PC-3 (cell line): ENCODE measurements at regions not wholly inside any gene's neighbourhood (a gene's known extent, or its start where the extent isn't known, plus 50 kb on each side); places are given as distances from the start of the nearest gene placed in this dataset.
"Not testable (repeated sequence)": the region's sequence is repeated elsewhere in the genome, so short reads cannot be mapped to it uniquely, and the experiment has no call there.

Experiments used
- ATAC-seq: fragments of 200-7000 bp; cut with Tn5 transposase; 2 replicates; pipeline ENCODE4 v1.9.1; 2020; ENCODE audit warnings: mild to moderate bottlenecking, moderate library complexity
- BruUV-seq: library from RNA; stranded (reverse); fragments of 400-500 nt; replicated peaks from 2 replicates; lab custom pipeline; 2021; lab: Mats Ljungman, UMichigan
- CTCF ChIA-PET: fragments of 300-600 bp; sonication (Branson Sonifier 250); formaldehyde crosslinking; loops from one replicate; lab custom pipeline; 2022; ENCODE audit warnings: antibody characterized with exemption; lab: Charles Lee
- POLR2A ChIA-PET: fragments of 300-600 bp; sonication (Branson Sonifier 250); formaldehyde crosslinking; loops from one replicate; lab custom pipeline; 2022; ENCODE audit warnings: antibody characterized with exemption; ENCODE audit not compliant: unreplicated experiment; lab: Charles Lee
- DNase-seq: peaks from one replicate; pipeline ENCODE4 v3.0.0-alpha.2; 2015
- H2AFZ ChIP-seq: fragments of 300-600 bp; sonication (generic); 2 replicates; pipeline ENCODE4 v1.6.0; 2016; ENCODE audit warnings: antibody characterized with exemption, low read length
- H3F3A ChIP-seq: fragments of 300-600 bp; sonication (generic); one replicate; pipeline ENCODE4 v1.6.0; 2017; ENCODE audit warnings: antibody characterized with exemption, low read length, control low read depth, mild to moderate bottlenecking; ENCODE audit not compliant: unreplicated experiment
- H3K27ac ChIP-seq: fragments of 300-600 bp; sonication (generic); 2 replicates; pipeline ENCODE4 v1.5.1; 2016; ENCODE audit warnings: mild to moderate bottlenecking, low read length
- H3K27me3 ChIP-seq: fragments of 300-600 bp; sonication (generic); 2 replicates; pipeline ENCODE4 v1.6.1; 2016; ENCODE audit warnings: low read length, mixed read lengths
- H3K36me3 ChIP-seq: fragments of 300-600 bp; sonication (generic); 2 replicates; pipeline ENCODE4 v1.6.1; 2016; ENCODE audit warnings: low read depth, mixed run types, low read length, mixed read lengths
- H3K4me1 ChIP-seq: fragments of 300-600 bp; sonication (generic); 2 replicates; pipeline ENCODE4 v1.5.1; 2016; ENCODE audit warnings: low read length; ENCODE audit not compliant: insufficient read depth
- H3K4me2 ChIP-seq: fragments of 300-600 bp; sonication (generic); 2 replicates; pipeline ENCODE4 v1.6.0; 2016; ENCODE audit warnings: low read length
- H3K4me3 ChIP-seq: fragments of 300-600 bp; sonication (generic); 2 replicates; pipeline ENCODE4 v1.5.1; 2016; ENCODE audit warnings: mild to moderate bottlenecking, low read length, mixed read lengths
- H3K79me2 ChIP-seq: fragments of 300-600 bp; sonication (generic); 2 replicates; pipeline ENCODE4 v1.6.1; 2017; ENCODE audit warnings: low read length, mixed read lengths
- H3K9ac ChIP-seq: fragments of 300-600 bp; sonication (generic); 2 replicates; pipeline ENCODE4 v1.6.0; 2016; ENCODE audit warnings: mild to moderate bottlenecking, low read length
- H3K9me2 ChIP-seq: fragments of 300-600 bp; sonication (generic); replicated peaks from 2 replicates; pipeline ENCODE4 v1.6.1; 2016; ENCODE audit warnings: mixed run types, low read length, mixed read lengths
- H3K9me3 ChIP-seq: fragments of 300-600 bp; sonication (generic); 2 replicates; pipeline ENCODE4 v1.6.1; 2016; ENCODE audit warnings: low read length, mixed read lengths
- H4K20me1 ChIP-seq: fragments of 300-600 bp; sonication (generic); 2 replicates; pipeline ENCODE4 v1.6.1; 2016; ENCODE audit warnings: low read length, mixed read lengths
- intact Hi-C: fragments of 100-400 bp; cut with micrococcal nuclease; formaldehyde crosslinking; loops from 2 replicates; pipeline ENCODE4 v1.9.0; 2023

- H3K9me2 ChIP-seq, H2AFZ ChIP-seq, DNase-seq, H3F3A ChIP-seq, BruUV-seq, H3K9ac ChIP-seq, POLR2A ChIA-PET, H4K20me1 ChIP-seq, ATAC-seq, H3K4me1 ChIP-seq, CTCF ChIA-PET, intact Hi-C loops, H3K79me2 ChIP-seq, H3K9me3 ChIP-seq, H3K27ac ChIP-seq, H3K27me3 ChIP-seq, H3K4me3 ChIP-seq, H3K36me3 ChIP-seq, H3K4me2 ChIP-seq: not testable (repeated sequence)
Measured at GRCh38 chr21:9033295-9033694, 1488.1 kb upstream of the TPTE start.

GRCh38 chr21:9034491-9035200, 1486.7 kb upstream of the TPTE start:
- H3K9me2 ChIP-seq, POLR2A ChIA-PET, H4K20me1 ChIP-seq, H3K9me3 ChIP-seq, ATAC-seq, intact Hi-C loops, DNase-seq, H3K27me3 ChIP-seq, H3K36me3 ChIP-seq, BruUV-seq, H3K4me2 ChIP-seq, H3K9ac ChIP-seq, H3K27ac ChIP-seq, H3K4me3 ChIP-seq, H3K79me2 ChIP-seq, H3F3A ChIP-seq, H3K4me1 ChIP-seq, CTCF ChIA-PET, H2AFZ ChIP-seq: not testable (repeated sequence)

GRCh38 chr21:9035225-9035624, 1486.2 kb upstream of the TPTE start:
- H3K9me2 ChIP-seq, BruUV-seq, POLR2A ChIA-PET, CTCF ChIA-PET, H3K36me3 ChIP-seq, intact Hi-C loops, H3K27ac ChIP-seq, H3K4me1 ChIP-seq, H2AFZ ChIP-seq, H3K4me3 ChIP-seq, ATAC-seq, H3K9ac ChIP-seq, H3K9me3 ChIP-seq, H3K27me3 ChIP-seq, H3K4me2 ChIP-seq, H4K20me1 ChIP-seq, DNase-seq, H3K79me2 ChIP-seq, H3F3A ChIP-seq: not testable (repeated sequence)

GRCh38 chr21:9035970-9036369, 1485.4 kb upstream of the TPTE start:
- BruUV-seq, DNase-seq, H2AFZ ChIP-seq, H3F3A ChIP-seq, POLR2A ChIA-PET, H3K9me2 ChIP-seq, H3K79me2 ChIP-seq, intact Hi-C loops, H3K4me1 ChIP-seq, H3K4me2 ChIP-seq, H3K9me3 ChIP-seq, H3K27ac ChIP-seq, H4K20me1 ChIP-seq, ATAC-seq, H3K9ac ChIP-seq, H3K4me3 ChIP-seq, H3K27me3 ChIP-seq, H3K36me3 ChIP-seq, CTCF ChIA-PET: not testable (repeated sequence)

- H3K36me3 ChIP-seq, H3K9me3 ChIP-seq, H3K27me3 ChIP-seq, H3K4me1 ChIP-seq, ATAC-seq, H3K9ac ChIP-seq, H3K27ac ChIP-seq, H3K4me3 ChIP-seq, H4K20me1 ChIP-seq, H3K4me2 ChIP-seq, BruUV-seq, H3F3A ChIP-seq, DNase-seq, H3K9me2 ChIP-seq, H3K79me2 ChIP-seq, POLR2A ChIA-PET, CTCF ChIA-PET, intact Hi-C loops, H2AFZ ChIP-seq: not testable (repeated sequence)
Measured at GRCh38 chr21:9036966-9037587, 1484.3 kb upstream of the TPTE start.

- intact Hi-C loops, H4K20me1 ChIP-seq, H2AFZ ChIP-seq, H3K9me2 ChIP-seq, ATAC-seq, H3K4me1 ChIP-seq, H3K9ac ChIP-seq, H3K27ac ChIP-seq, H3K4me2 ChIP-seq, POLR2A ChIA-PET, DNase-seq, BruUV-seq, H3K36me3 ChIP-seq, H3K27me3 ChIP-seq, H3F3A ChIP-seq, H3K9me3 ChIP-seq, H3K79me2 ChIP-seq, CTCF ChIA-PET, H3K4me3 ChIP-seq: not testable (repeated sequence)
Measured at GRCh38 chr21:9037588-9038544, 1483.5 kb upstream of the TPTE start.
